ENCODE measurements at regions not wholly inside any gene's neighbourhood (a gene's known extent, or its start where the extent isn't known, plus 50 kb on each side); places are given as distances from the start of the nearest gene placed in this dataset.

DNA sequence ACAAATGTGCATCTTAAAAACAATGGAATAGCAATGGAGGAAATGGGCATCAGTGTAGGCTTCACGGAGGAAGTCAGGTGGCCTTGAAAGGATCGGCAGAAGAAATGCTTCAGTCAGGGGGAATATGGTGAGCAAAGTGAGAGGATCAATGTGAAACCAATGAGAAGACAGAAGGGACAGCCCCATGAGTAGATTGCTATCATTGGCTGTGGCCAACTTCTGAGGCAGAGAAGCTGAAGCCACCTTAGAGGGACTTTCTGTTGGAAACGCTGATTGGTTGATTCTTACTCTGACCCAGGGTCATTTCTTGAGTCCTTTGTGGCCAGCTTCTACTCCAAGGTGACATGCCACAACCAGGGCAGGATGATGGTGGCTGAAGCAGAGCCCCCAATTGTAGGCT lies 130.7 kb upstream of the ZNF648 start:
- Histone ChIP-seq H3K36me3 (ENCODE audit: control insufficient read depth, insufficient read depth, low read length) (no peaks in the 10 kb centered on the region), H3K4me3 (no peak overlapping the region), H3K9me3 (replicated peaks; ENCODE audit: control insufficient read depth, insufficient read depth, low read depth, low read length) (no peaks in the 10 kb centered on the region), H3K9ac (ENCODE audit: insufficient read depth in 1 of 2, low read depth in 2 of 2, low read length in 2 of 2) (no peak overlapping the region), H3K27ac (ENCODE audit: extremely low read depth, low read depth, low read length) (no peak overlapping the region), H3K4me2 (ENCODE audit: insufficient read depth, low read length) (no peak overlapping the region), H3K79me2 (ENCODE audit: control insufficient read depth, insufficient read depth, low read length) (no peaks in the 10 kb centered on the region), H3K9me1 (ENCODE audit: control insufficient read depth, insufficient read depth, low read length) (no peaks in the 10 kb centered on the region), H3K27me3 (ENCODE audit: control insufficient read depth in 2 of 2, insufficient read depth in 2 of 2, low read length in 2 of 2) (peaks cover 5 to 6% of the 10 kb centered on the region in 2 experiments; a peak in 3 of 5 replicates), H2AFZ (ENCODE audit: low read depth, low read length) (no peak overlapping the region), H4K20me1 (replicated peaks; ENCODE audit: control insufficient read depth, insufficient read depth, low read length) (no peaks in the 10 kb centered on the region), H3K4me1 (replicated peaks in 1 of 2; ENCODE audit: control insufficient read depth in 2 of 2, insufficient read depth in 2 of 2, low read length in 2 of 2) (peaks cover 0 to 4% of the 10 kb centered on the region in 2 experiments; a peak in 1 of 5 replicates)
- peak; percentile 61 for ATAC-seq
- no peak for DNase-seq (ENCODE audit: extremely low read depth in 1 of 4, low spot score in 3 of 4)
- FAIRE-seq = no peak
- POLR2A ChIA-PET = interaction anchor here (0.9 to 3.5 kb wide), 2 partner anchors 9 to 43 kb away, joined by 4 to 18 read pairs; no protein-coding TSS in a partner anchor
- WGBS (ENCODE audit: insufficient coverage, low coverage, missing lambda C conversion rate) = 14% methylated on average over 3 of the region's 3 CpGs
- in situ Hi-C loops (cut with MboI) (no loop called here), intact Hi-C loops (cut with micrococcal nuclease) (no loop called here)
- TF ChIP-seq DMBX1 (CRISPR knock-in tag; IDR thresholded peaks at IDR 0.05; ENCODE audit: borderline replicate concordance) (no peak), TOE1 (IDR thresholded peaks at IDR 0.05; ENCODE audit: borderline replicate concordance) (no peak), TOE1 (CRISPR knock-in tag; IDR thresholded peaks at IDR 0.05; ENCODE audit: borderline replicate concordance, low read depth) (no peak)
- CTCF ChIA-PET (ENCODE audit: low intra/inter-chr PET ratio) = no interaction called here
- no TSS peak for BruUV-seq (replicated peaks)

DNA sequence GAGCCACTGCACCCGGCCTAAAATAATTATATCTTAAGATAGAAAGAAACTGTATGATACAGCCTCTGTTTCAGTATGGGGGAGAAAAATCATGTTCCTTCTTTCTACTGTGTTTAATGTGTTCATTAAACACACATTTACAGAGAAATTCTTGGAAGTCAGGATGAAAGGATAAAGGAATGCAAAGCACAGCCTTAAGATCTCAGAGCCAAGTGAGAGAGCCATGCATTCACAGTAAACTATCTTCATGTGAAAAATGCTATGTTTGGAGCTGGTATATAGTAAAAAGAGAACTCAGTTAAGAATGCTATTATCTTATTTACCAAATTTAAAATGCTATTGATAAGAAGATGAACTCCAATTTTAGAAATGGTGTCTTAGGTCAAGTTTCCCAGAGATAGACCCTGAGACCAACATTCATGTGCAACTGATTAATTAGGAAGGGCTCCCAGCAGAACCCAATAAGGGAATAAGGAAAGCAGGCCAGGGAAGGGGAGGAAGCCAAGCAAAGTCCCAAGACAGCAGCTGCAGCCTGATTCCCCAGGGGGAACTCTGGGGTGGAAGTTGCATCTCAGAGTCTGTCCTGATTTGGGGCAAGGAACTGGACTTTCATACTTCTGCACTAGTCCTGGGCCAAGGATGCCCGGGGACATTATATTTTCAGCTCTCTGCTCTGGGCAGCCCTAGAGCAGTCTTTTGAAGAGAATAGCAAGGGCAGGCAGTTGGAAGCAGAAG lies 130.0 kb upstream of the ZNF648 start:
- WGBS (ENCODE audit: insufficient coverage, low coverage, missing lambda C conversion rate) = 7% methylated on average over 2 of the region's 2 CpGs
- no peak overlapping the region for H3K4me3 ChIP-seq
- ChIA-PET POLR2A (no interaction called here), CTCF (ENCODE audit: low intra/inter-chr PET ratio) (no interaction called here)
- no TSS peak for BruUV-seq (replicated peaks)
- no peak overlapping the region for H3K4me2 ChIP-seq (ENCODE audit: insufficient read depth, low read length)
- H3K79me2 ChIP-seq (ENCODE audit: control insufficient read depth, insufficient read depth, low read length) = no peaks in the 10 kb centered on the region
- no peak overlapping the region for H3K9ac ChIP-seq (ENCODE audit: insufficient read depth in 1 of 2, low read depth in 2 of 2, low read length in 2 of 2)
- FAIRE-seq (no peak), ATAC-seq (no peak), DNase-seq (ENCODE audit: extremely low read depth in 1 of 4, low spot score in 3 of 4) (no peak)
- in situ Hi-C loops (cut with MboI) = no loop called here
- intact Hi-C loops (cut with micrococcal nuclease) = no loop called here
- no peaks in the 10 kb centered on the region for H3K9me1 ChIP-seq (ENCODE audit: control insufficient read depth, insufficient read depth, low read length)
- no peak overlapping the region for H3K27ac ChIP-seq (ENCODE audit: extremely low read depth, low read depth, low read length)
- H4K20me1 ChIP-seq (replicated peaks; ENCODE audit: control insufficient read depth, insufficient read depth, low read length) = no peaks in the 10 kb centered on the region
- no peaks in the 10 kb centered on the region for H3K9me3 ChIP-seq (replicated peaks; ENCODE audit: control insufficient read depth, insufficient read depth, low read depth, low read length)
- H3K36me3 ChIP-seq (ENCODE audit: control insufficient read depth, insufficient read depth, low read length) = no peaks in the 10 kb centered on the region
- peaks cover 5 to 6% of the 10 kb centered on the region in 2 experiments; a peak in 3 of 5 replicates for H3K27me3 ChIP-seq (ENCODE audit: control insufficient read depth in 2 of 2, insufficient read depth in 2 of 2, low read length in 2 of 2)
- H3K4me1 ChIP-seq (replicated peaks in 1 of 2; ENCODE audit: control insufficient read depth in 2 of 2, insufficient read depth in 2 of 2, low read length in 2 of 2) = peaks cover 0 to 4% of the 10 kb centered on the region in 2 experiments; a peak in 1 of 5 replicates
- H2AFZ ChIP-seq (ENCODE audit: low read depth, low read length) = no peak overlapping the region
- TF ChIP-seq SUPT5H (IDR thresholded peaks at IDR 0.05) (no peak), CBX8 (IDR thresholded peaks at IDR 0.05; ENCODE audit: borderline replicate concordance, extremely low read depth, low read depth, low read length, poor library complexity, severe bottlenecking) (no peak), MCM2 (IDR thresholded peaks at IDR 0.05; ENCODE audit: low read depth) (no peak), XRCC3 (IDR thresholded peaks at IDR 0.05) (no peak)
- TF ChIP-seq, protein P1, sequence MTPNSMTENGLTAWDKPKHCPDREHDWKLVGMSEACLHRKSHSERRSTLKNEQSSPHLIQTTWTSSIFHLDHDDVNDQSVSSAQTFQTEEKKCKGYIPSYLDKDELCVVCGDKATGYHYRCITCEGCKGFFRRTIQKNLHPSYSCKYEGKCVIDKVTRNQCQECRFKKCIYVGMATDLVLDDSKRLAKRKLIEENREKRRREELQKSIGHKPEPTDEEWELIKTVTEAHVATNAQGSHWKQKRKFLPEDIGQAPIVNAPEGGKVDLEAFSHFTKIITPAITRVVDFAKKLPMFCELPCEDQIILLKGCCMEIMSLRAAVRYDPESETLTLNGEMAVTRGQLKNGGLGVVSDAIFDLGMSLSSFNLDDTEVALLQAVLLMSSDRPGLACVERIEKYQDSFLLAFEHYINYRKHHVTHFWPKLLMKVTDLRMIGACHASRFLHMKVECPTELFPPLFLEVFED (CRISPR knock-in tag; conservative IDR thresholded peaks at IDR 0.05) = no peak
- TF ChIP-seq, protein P2, sequence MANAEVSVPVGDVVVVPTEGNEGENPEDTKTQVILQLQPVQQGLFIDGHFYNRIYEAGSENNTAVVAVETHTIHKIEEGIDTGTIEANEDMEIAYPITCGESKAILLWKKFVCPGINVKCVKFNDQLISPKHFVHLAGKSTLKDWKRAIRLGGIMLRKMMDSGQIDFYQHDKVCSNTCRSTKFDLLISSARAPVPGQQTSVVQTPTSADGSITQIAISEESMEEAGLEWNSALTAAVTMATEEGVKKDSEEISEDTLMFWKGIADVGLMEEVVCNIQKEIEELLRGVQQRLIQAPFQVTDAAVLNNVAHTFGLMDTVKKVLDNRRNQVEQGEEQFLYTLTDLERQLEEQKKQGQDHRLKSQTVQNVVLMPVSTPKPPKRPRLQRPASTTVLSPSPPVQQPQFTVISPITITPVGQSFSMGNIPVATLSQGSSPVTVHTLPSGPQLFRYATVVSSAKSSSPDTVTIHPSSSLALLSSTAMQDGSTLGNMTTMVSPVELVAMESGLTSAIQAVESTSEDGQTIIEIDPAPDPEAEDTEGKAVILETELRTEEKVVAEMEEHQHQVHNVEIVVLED (CRISPR knock-in tag; IDR thresholded peaks at IDR 0.05) = no peak

Data from K562 (cell line).